GM19240 (cell line): ENCODE measurements at regions not wholly inside any gene's neighbourhood (a gene's known extent, or its start where the extent isn't known, plus 50 kb on each side); places are given as distances from the start of the nearest gene placed in this dataset.
"Not testable (repeated sequence)": the region's sequence is repeated elsewhere in the genome, so short reads cannot be mapped to it uniquely, and the experiment has no call there.

Experiments used
- DNase-seq: peaks from one replicate; pipeline ENCODE4 v3.0.0; 2011; ENCODE audit warnings: low spot score; ENCODE audit not compliant: insufficient read length

GRCh38 chr2:122300758-122301157 lies 545.3 kb downstream of the TSN start:
- DNase-seq: no peak

GRCh38 chr2:122307763-122308162 lies 552.3 kb downstream of the TSN start:
- DNase-seq: no peak

GRCh38 chr2:122315306-122315705 lies 559.9 kb downstream of the TSN start:
- no peak for DNase-seq

- DNase-seq: no peak
Observed at GRCh38 chr2:122319539-122320132, 564.2 kb downstream of the TSN start.

- no peak for DNase-seq
Observed at GRCh38 chr2:122322815-122323214, 567.4 kb downstream of the TSN start.

- no peak for DNase-seq
Observed at GRCh38 chr2:122323927-122324326, 568.5 kb downstream of the TSN start.

- DNase-seq: no peak
Observed at GRCh38 chr2:122326471-122326870, 571.0 kb downstream of the TSN start.

GRCh38 chr2:122328816-122329215 lies 573.4 kb downstream of the TSN start:
- no peak for DNase-seq

- DNase-seq: no peak
Observed at GRCh38 chr2:122329278-122329677, 573.8 kb downstream of the TSN start.

GRCh38 chr2:122333932-122334331 lies 578.5 kb downstream of the TSN start:
- DNase-seq: no peak

- no peak for DNase-seq
Observed at GRCh38 chr2:122338000-122338399, 582.5 kb downstream of the TSN start.

GRCh38 chr2:122340246-122340645 lies 584.8 kb downstream of the TSN start:
- no peak for DNase-seq

GRCh38 chr2:122341007-122341406 lies 585.6 kb downstream of the TSN start:
- DNase-seq: no peak

- not testable (repeated sequence) for DNase-seq
Observed at GRCh38 chr2:122352151-122352550, 596.7 kb downstream of the TSN start.

GRCh38 chr2:122357998-122358397 lies 602.5 kb downstream of the TSN start:
- DNase-seq: no peak

GRCh38 chr2:122358729-122359128 lies 603.3 kb downstream of the TSN start:
- DNase-seq: no peak

GRCh38 chr2:122363885-122364284 lies 608.4 kb downstream of the TSN start:
- DNase-seq: no peak

GRCh38 chr2:122366427-122366826 lies 611.0 kb downstream of the TSN start:
- DNase-seq: no peak

GRCh38 chr2:122366969-122367645 lies 611.7 kb downstream of the TSN start:
- no peak for DNase-seq

- no peak for DNase-seq
Observed at GRCh38 chr2:122367646-122368010, 612.2 kb downstream of the TSN start.

- DNase-seq: no peak
Observed at GRCh38 chr2:122368576-122369243, 613.3 kb downstream of the TSN start.

GRCh38 chr2:122378521-122378920 lies 623.1 kb downstream of the TSN start:
- no peak for DNase-seq
